NT2/D1 (cell line): ENCODE measurements at regions not wholly inside any gene's neighbourhood (a gene's known extent, or its start where the extent isn't known, plus 50 kb on each side); places are given as distances from the start of the nearest gene placed in this dataset.

Experiments
- DNase-seq: peaks from one replicate; pipeline ENCODE4 v3.0.0-alpha.2; 2011; ENCODE audit warnings: low read depth, low spot score
- H3K27me3 ChIP-seq: 2 replicates; pipeline ENCODE4 v1.6.0; 2011; ENCODE audit warnings: mild to moderate bottlenecking; ENCODE audit not compliant: insufficient read length, insufficient read depth
- H3K36me3 ChIP-seq: 2 replicates; pipeline ENCODE4 v1.6.1; 2011; ENCODE audit warnings: mild to moderate bottlenecking, low read length, mixed read lengths; ENCODE audit not compliant: insufficient read depth, insufficient read length
- H3K4me1 ChIP-seq: 2 replicates; pipeline ENCODE4 v1.5.1; 2011; ENCODE audit not compliant: insufficient read depth, insufficient read length
- H3K4me3 ChIP-seq: 2 replicates; pipeline ENCODE4 v1.5.1; 2011; ENCODE audit warnings: low read depth; ENCODE audit not compliant: insufficient read length
- H3K9ac ChIP-seq: 2 replicates; pipeline ENCODE4 v1.6.0; 2011; ENCODE audit warnings: low read depth; ENCODE audit not compliant: insufficient read length
- H3K9me3 ChIP-seq: 2 replicates; pipeline ENCODE4 v1.5.1; 2011; ENCODE audit warnings: mild to moderate bottlenecking, low read length; ENCODE audit not compliant: insufficient read depth
- SUZ12 ChIP-seq: IDR thresholded peaks from 2 replicates; pipeline ENCODE4 v1.6.1; 2011; ENCODE audit not compliant: insufficient read length, insufficient read depth; ENCODE audit errors: extremely low read depth
- YY1 ChIP-seq: IDR thresholded peaks from 2 replicates; pipeline ENCODE4 v1.6.1; 2011; ENCODE audit not compliant: insufficient read length, insufficient read depth
- ZNF274 ChIP-seq: IDR thresholded peaks from 2 replicates; pipeline ENCODE4 v1.6.1; 2011; ENCODE audit warnings: mild to moderate bottlenecking, low read depth, low read length

GRCh38 chr12:127052511-127053232 lies 1214.3 kb upstream of the TMEM132C start:
- Histone ChIP-seq H3K27me3 (no peaks in the 10 kb centered on the region), H3K4me3 (no peak overlapping the region), H3K9me3 (peaks cover 6% of the 10 kb centered on the region; the same call in 1 of the 2 replicates), H3K9ac (no peak overlapping the region), H3K36me3 (no peaks in the 10 kb centered on the region), H3K4me1 (no peaks in the 10 kb centered on the region)
- TF ChIP-seq SUZ12, result no peak
- no peak for TF ChIP-seq YY1
- no peak for TF ChIP-seq ZNF274
- no peak for DNase-seq

GRCh38 chr12:127054531-127054930 lies 1212.4 kb upstream of the TMEM132C start:
- H3K36me3 ChIP-seq, result no peaks in the 10 kb centered on the region
- peaks cover 6% of the 10 kb centered on the region; the same call in 1 of the 2 replicates for H3K9me3 ChIP-seq
- H3K4me1 ChIP-seq, result no peaks in the 10 kb centered on the region
- TF ChIP-seq ZNF274 (no peak), SUZ12 (no peak), YY1 (no peak)
- H3K27me3 ChIP-seq, result no peaks in the 10 kb centered on the region
- H3K9ac ChIP-seq, result no peak overlapping the region
- no peak for DNase-seq
- no peak overlapping the region for H3K4me3 ChIP-seq

- no peak overlapping the region for H3K9ac ChIP-seq
- no peaks in the 10 kb centered on the region for H3K9me3 ChIP-seq
- TF ChIP-seq YY1, result no peak
- no peak for TF ChIP-seq ZNF274
- TF ChIP-seq SUZ12, result no peak
- H3K27me3 ChIP-seq, result no peaks in the 10 kb centered on the region
- no peaks in the 10 kb centered on the region for H3K36me3 ChIP-seq
- no peaks in the 10 kb centered on the region for H3K4me1 ChIP-seq
- no peak for DNase-seq
- H3K4me3 ChIP-seq, result no peak overlapping the region
Measured at GRCh38 chr12:127060310-127060847, 1206.6 kb upstream of the TMEM132C start.

- Histone ChIP-seq H3K4me1 (no peaks in the 10 kb centered on the region), H3K36me3 (no peaks in the 10 kb centered on the region), H3K9me3 (no peaks in the 10 kb centered on the region), H3K4me3 (no peak overlapping the region), H3K27me3 (no peaks in the 10 kb centered on the region), H3K9ac (no peak overlapping the region)
- no peak for TF ChIP-seq YY1
- no peak for TF ChIP-seq ZNF274
- no peak for TF ChIP-seq SUZ12
- no peak for DNase-seq
Measured at GRCh38 chr12:127060933-127061332, 1206.0 kb upstream of the TMEM132C start.

- no peaks in the 10 kb centered on the region for H3K36me3 ChIP-seq
- no peaks in the 10 kb centered on the region for H3K9me3 ChIP-seq
- H3K27me3 ChIP-seq, result no peaks in the 10 kb centered on the region
- TF ChIP-seq ZNF274 (no peak), YY1 (no peak), SUZ12 (no peak)
- no peak for DNase-seq
- no peak overlapping the region for H3K9ac ChIP-seq
- H3K4me3 ChIP-seq, result no peak overlapping the region
- H3K4me1 ChIP-seq, result no peaks in the 10 kb centered on the region
Measured at GRCh38 chr12:127063339-127064072, 1203.5 kb upstream of the TMEM132C start.

GRCh38 chr12:127064207-127064606 lies 1202.8 kb upstream of the TMEM132C start:
- H3K27me3 ChIP-seq, result no peaks in the 10 kb centered on the region
- no peaks in the 10 kb centered on the region for H3K4me1 ChIP-seq
- DNase-seq, result no peak
- no peak overlapping the region for H3K9ac ChIP-seq
- H3K4me3 ChIP-seq, result no peak overlapping the region
- H3K9me3 ChIP-seq, result no peaks in the 10 kb centered on the region
- no peaks in the 10 kb centered on the region for H3K36me3 ChIP-seq
- no peak for TF ChIP-seq YY1
- no peak for TF ChIP-seq ZNF274
- no peak for TF ChIP-seq SUZ12

GRCh38 chr12:127065595-127065994 lies 1201.4 kb upstream of the TMEM132C start:
- no peaks in the 10 kb centered on the region for H3K27me3 ChIP-seq

More at GRCh38 chr12:127065595-127065994, 1201.4 kb upstream of the TMEM132C start:
- H3K36me3 ChIP-seq, result no peaks in the 10 kb centered on the region
- H3K9ac ChIP-seq, result no peak overlapping the region
- no peaks in the 10 kb centered on the region for H3K9me3 ChIP-seq
- TF ChIP-seq SUZ12, result no peak
- TF ChIP-seq ZNF274, result no peak
- TF ChIP-seq YY1, result no peak
- DNase-seq, result no peak
- H3K4me1 ChIP-seq, result no peaks in the 10 kb centered on the region
- no peak overlapping the region for H3K4me3 ChIP-seq
